GM23248 (cell line): ENCODE measurements at regions not wholly inside any gene's neighbourhood (a gene's known extent, or its start where the extent isn't known, plus 50 kb on each side); places are given as distances from the start of the nearest gene placed in this dataset.

Experiments used
- DNase-seq: peaks from one replicate; pipeline ENCODE4 v3.0.0-alpha.2; 2015
- H2AFZ ChIP-seq: fragments of 200-600 bp; sonication (generic); 2 replicates; pipeline ENCODE4 v1.6.1; 2016; ENCODE audit warnings: antibody characterized with exemption
- H3F3A ChIP-seq: fragments of 200-600 bp; sonication (generic); 2 replicates; pipeline ENCODE4 v1.6.1; 2016; ENCODE audit warnings: mild to moderate bottlenecking, antibody characterized with exemption, mixed run types; ENCODE audit not compliant: insufficient read depth
- H3K27ac ChIP-seq: fragments of 200-600 bp; sonication (generic); 2 replicates; pipeline ENCODE4 v1.5.1; 2016; ENCODE audit warnings: mild to moderate bottlenecking
- H3K27me3 ChIP-seq: fragments of 200-600 bp; sonication (generic); replicated peaks from 2 replicates; pipeline ENCODE4 v1.6.1; 2016; ENCODE audit warnings: mild to moderate bottlenecking; ENCODE audit not compliant: insufficient read depth
- H3K36me3 ChIP-seq: fragments of 200-600 bp; sonication (generic); 2 replicates; pipeline ENCODE4 v1.6.1; 2016; ENCODE audit warnings: low read depth, mild to moderate bottlenecking
- H3K4me1 ChIP-seq: fragments of 200-600 bp; sonication (generic); 2 replicates; pipeline ENCODE4 v1.6.1; 2016; ENCODE audit warnings: mild to moderate bottlenecking; ENCODE audit not compliant: insufficient read depth
- H3K4me2 ChIP-seq: fragments of 200-600 bp; sonication (generic); one replicate; pipeline ENCODE4 v1.6.1; 2016; ENCODE audit warnings: mild to moderate bottlenecking; ENCODE audit not compliant: unreplicated experiment
- H3K4me3 ChIP-seq: fragments of 200-600 bp; sonication (generic); 2 replicates; pipeline ENCODE4 v1.5.1; 2016; ENCODE audit warnings: mild to moderate bottlenecking
- H3K79me2 ChIP-seq: fragments of 200-600 bp; sonication (generic); 2 replicates; pipeline ENCODE4 v1.6.1; 2016; ENCODE audit warnings: mild to moderate bottlenecking; ENCODE audit not compliant: insufficient read depth
- H3K9ac ChIP-seq: fragments of 200-600 bp; sonication (generic); 2 replicates; pipeline ENCODE4 v1.6.1; 2016; ENCODE audit warnings: mild to moderate bottlenecking
- H3K9me2 ChIP-seq: fragments of 200-600 bp; sonication (generic); 2 replicates; pipeline ENCODE4 v1.6.1; 2016; ENCODE audit warnings: mixed run types, mild to moderate bottlenecking, moderate library complexity; ENCODE audit not compliant: insufficient read depth
- H3K9me3 ChIP-seq: fragments of 200-600 bp; sonication (generic); one replicate; pipeline ENCODE4 v1.6.1; 2017; ENCODE audit warnings: low read depth
- H4K20me1 ChIP-seq: fragments of 200-600 bp; sonication (generic); 2 replicates; pipeline ENCODE4 v1.6.0; 2016; ENCODE audit not compliant: insufficient read depth
- EZH2 ChIP-seq: fragments of 200-600 bp; sonication (generic); IDR thresholded peaks from 2 replicates; pipeline ENCODE4 v1.6.1; 2018; ENCODE audit warnings: antibody characterized with exemption, mild to moderate bottlenecking; ENCODE audit not compliant: insufficient read depth, poor library complexity, severe bottlenecking
- EZH2phosphoT487 ChIP-seq: fragments of 200-600 bp; sonication (generic); IDR thresholded peaks from 2 replicates; pipeline ENCODE4 v1.6.1; 2018; ENCODE audit warnings: antibody characterized with exemption, moderate library complexity, mild to moderate bottlenecking, low read depth; ENCODE audit not compliant: insufficient read depth
- WGBS, 2 experiments: methylation state at CpG; one replicate each; pipeline ENCODE4 v1.1.6; 2015 to 2017; ENCODE audit warnings: low lambda C conversion rate in 2 of 2, low coverage in 1 of 2; ENCODE audit errors: missing lambda C conversion rate in 2 of 2; 5-methylcytosine and 5-hydroxymethylcytosine counted together
- in situ Hi-C: fragments of 300-500 bp; cut with MboI; formaldehyde crosslinking; loops from 2 replicates; pipeline ENCODE4 v1.15.0; 2020

- Histone ChIP-seq H3K4me1 (no peaks in the 10 kb centered on the region), H3F3A (no peaks in the 10 kb centered on the region), H2AFZ (no peak overlapping the region), H4K20me1 (no peaks in the 10 kb centered on the region), H3K79me2 (no peaks in the 10 kb centered on the region), H3K36me3 (no peaks in the 10 kb centered on the region), H3K9ac (no peak overlapping the region), H3K4me3 (no peak overlapping the region), H3K4me2 (no peak overlapping the region), H3K27ac (no peak overlapping the region), H3K9me3 (no peaks in the 10 kb centered on the region), H3K9me2 (no peaks in the 10 kb centered on the region), H3K27me3 (peaks cover 14% of the 10 kb centered on the region)
- no peak for DNase-seq
- in situ Hi-C loops, result no loop called here
- TF ChIP-seq EZH2 (no peak), EZH2phosphoT487 (no peak)
- WGBS, 2 experiments, result 26 to 38% methylated on average over 2 of the region's 2 CpGs
Measured at GRCh38 chr14:61887628-61888027, 125.4 kb downstream of the SNAPC1 start.

- Histone ChIP-seq H3K36me3 (no peaks in the 10 kb centered on the region), H3K9me3 (no peaks in the 10 kb centered on the region), H3K9me2 (no peaks in the 10 kb centered on the region), H3K27me3 (peaks cover 13% of the 10 kb centered on the region), H3F3A (no peaks in the 10 kb centered on the region), H3K4me3 (no peak overlapping the region), H3K9ac (no peak overlapping the region), H2AFZ (no peak overlapping the region), H3K4me2 (no peak overlapping the region), H3K79me2 (no peaks in the 10 kb centered on the region), H3K4me1 (no peaks in the 10 kb centered on the region), H3K27ac (no peak overlapping the region), H4K20me1 (no peaks in the 10 kb centered on the region)
- DNase-seq, result no peak
- in situ Hi-C loops, result no loop called here
- TF ChIP-seq EZH2phosphoT487 (no peak), EZH2 (no peak)
- WGBS, 2 experiments, result 37 to 38% methylated on average over 4 of the region's 4 CpGs
Measured at GRCh38 chr14:61889914-61890351, 127.7 kb downstream of the SNAPC1 start.

DNA sequence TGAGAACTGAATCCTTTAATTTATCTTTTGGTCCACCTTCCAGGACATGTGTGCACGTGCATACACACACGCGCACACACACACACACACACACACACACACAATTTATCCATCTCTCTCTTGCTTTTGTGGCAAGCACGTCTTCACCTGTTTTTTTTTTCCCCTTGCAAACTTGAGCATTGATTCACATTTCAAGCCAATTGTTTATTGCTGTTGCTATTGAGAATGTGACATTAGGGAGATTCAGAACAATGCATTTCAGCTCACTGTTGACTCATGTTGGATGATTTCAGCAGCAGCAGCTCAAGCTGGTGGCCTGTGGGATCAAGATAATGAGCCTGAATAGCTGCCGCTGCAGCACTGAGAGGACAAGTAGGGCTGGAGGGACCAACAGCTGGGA is 128.9 kb downstream of the SNAPC1 start:
- Histone ChIP-seq H3K79me2 (no peaks in the 10 kb centered on the region), H3K27me3 (peaks cover 8% of the 10 kb centered on the region), H2AFZ (no peak overlapping the region), H3F3A (no peaks in the 10 kb centered on the region), H3K4me3 (no peak overlapping the region), H3K9ac (no peak overlapping the region), H3K36me3 (no peaks in the 10 kb centered on the region), H3K27ac (no peak overlapping the region), H4K20me1 (no peaks in the 10 kb centered on the region), H3K4me2 (no peak overlapping the region), H3K4me1 (no peaks in the 10 kb centered on the region), H3K9me2 (no peaks in the 10 kb centered on the region), H3K9me3 (no peaks in the 10 kb centered on the region)
- in situ Hi-C loops, result no loop called here
- peak; percentile 37 for DNase-seq
- TF ChIP-seq EZH2phosphoT487, result no peak
- TF ChIP-seq EZH2, result no peak
- 63 to 66% methylated on average over 5 of the region's 5 CpGs for WGBS, 2 experiments

GRCh38 chr14:61891810-61892209 is 129.6 kb downstream of the SNAPC1 start:
- H3K9me3 ChIP-seq, result no peaks in the 10 kb centered on the region
- WGBS, 2 experiments, result 63% methylated on average over 4 of the region's 4 CpGs
- H3K79me2 ChIP-seq, result no peaks in the 10 kb centered on the region
- peak; percentile 23 for DNase-seq
- no peak overlapping the region for H3K9ac ChIP-seq
- H3K4me1 ChIP-seq, result no peaks in the 10 kb centered on the region
- TF ChIP-seq EZH2phosphoT487 (no peak), EZH2 (no peak)
- no peak overlapping the region for H3K4me3 ChIP-seq
- in situ Hi-C loops, result no loop called here
- H2AFZ ChIP-seq, result no peak overlapping the region
- H3K9me2 ChIP-seq, result no peaks in the 10 kb centered on the region
- H3K36me3 ChIP-seq, result no peaks in the 10 kb centered on the region
- H3K27me3 ChIP-seq, result peaks cover 8% of the 10 kb centered on the region
- no peaks in the 10 kb centered on the region for H3F3A ChIP-seq
- no peak overlapping the region for H3K4me2 ChIP-seq
- no peaks in the 10 kb centered on the region for H4K20me1 ChIP-seq
- no peak overlapping the region for H3K27ac ChIP-seq

DNA sequence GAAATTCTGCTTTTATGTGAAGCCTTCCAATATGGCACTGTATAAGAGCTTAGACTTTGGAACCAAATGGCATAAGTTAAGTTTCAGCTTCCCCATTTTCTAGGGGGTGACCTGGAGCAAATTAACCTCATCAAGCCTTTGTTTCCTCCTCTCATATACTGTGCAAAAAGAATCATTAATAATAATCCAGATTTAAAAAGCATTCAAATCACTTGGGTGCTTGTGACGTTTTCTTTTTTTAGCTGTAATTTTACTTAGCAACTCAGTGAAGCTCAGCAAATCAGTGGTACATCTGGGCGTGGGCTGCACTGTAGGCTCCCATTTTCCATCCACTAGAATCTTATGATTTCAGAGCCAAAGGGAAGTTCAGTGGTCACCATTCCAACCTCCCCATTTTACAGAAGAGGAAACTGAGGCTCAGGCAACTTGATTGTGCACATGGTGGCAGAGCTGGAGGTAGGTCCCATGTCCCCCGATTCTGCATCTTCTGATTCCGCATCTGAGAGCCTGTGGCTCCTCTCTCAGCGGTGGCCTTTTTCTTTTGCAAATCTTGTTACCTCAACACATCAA is 131.2 kb downstream of the SNAPC1 start:
- peaks cover 22% of the 10 kb centered on the region for H3K27me3 ChIP-seq
- no peak overlapping the region for H3K4me3 ChIP-seq
- H3K4me2 ChIP-seq, result no peak overlapping the region
- in situ Hi-C loops, result no loop called here
- H4K20me1 ChIP-seq, result no peaks in the 10 kb centered on the region
- no peak overlapping the region for H2AFZ ChIP-seq
- no peaks in the 10 kb centered on the region for H3K9me2 ChIP-seq
- H3K79me2 ChIP-seq, result no peaks in the 10 kb centered on the region
- DNase-seq, result no peak
- H3K9ac ChIP-seq, result no peak overlapping the region
- H3K27ac ChIP-seq, result no peak overlapping the region
- H3F3A ChIP-seq, result no peaks in the 10 kb centered on the region
- H3K36me3 ChIP-seq, result no peaks in the 10 kb centered on the region
- H3K9me3 ChIP-seq, result no peaks in the 10 kb centered on the region
- 58 to 63% methylated on average over 5 of the region's 5 CpGs for WGBS, 2 experiments
- no peaks in the 10 kb centered on the region for H3K4me1 ChIP-seq
- TF ChIP-seq EZH2phosphoT487, result no peak
- TF ChIP-seq EZH2, result no peak
